Muscle of leg (tissue), 3 donors: ENCODE measurements at regions not wholly inside any gene's neighbourhood (a gene's known extent, or its start where the extent isn't known, plus 50 kb on each side); places are given as distances from the start of the nearest gene placed in this dataset.

Source experiments
- DNase-seq: peaks from one replicate; pipeline ENCODE4 v3.0.0; 2013
- H3K27ac ChIP-seq: one replicate; pipeline ENCODE4 v1.5.1; 2013; ENCODE audit warnings: mild to moderate bottlenecking, low read length, control low read depth
- H3K27me3 ChIP-seq: one replicate; pipeline ENCODE4 v1.6.1; 2013; ENCODE audit warnings: low read length; ENCODE audit not compliant: control insufficient read depth, insufficient read depth
- H3K36me3 ChIP-seq: one replicate; pipeline ENCODE4 v1.6.1; 2013; ENCODE audit warnings: low read length; ENCODE audit not compliant: control insufficient read depth, insufficient read depth
- H3K4me1 ChIP-seq: one replicate; pipeline ENCODE4 v1.6.1; 2013; ENCODE audit warnings: low read length; ENCODE audit not compliant: control insufficient read depth, insufficient read depth
- H3K4me3 ChIP-seq: one replicate; pipeline ENCODE4 v1.5.1; 2013; ENCODE audit warnings: low read length, control low read depth
- H3K9me3 ChIP-seq: replicated peaks from 2 replicates; pipeline ENCODE4 v1.6.1; 2013; ENCODE audit warnings: low read depth, low read length; ENCODE audit not compliant: control insufficient read depth
- WGBS: methylation state at CpG from one replicate; pipeline ENCODE4 v1.1.5; 2013; ENCODE audit warnings: missing lambda C conversion rate; ENCODE audit not compliant: insufficient coverage; 5-methylcytosine and 5-hydroxymethylcytosine counted together

DNA sequence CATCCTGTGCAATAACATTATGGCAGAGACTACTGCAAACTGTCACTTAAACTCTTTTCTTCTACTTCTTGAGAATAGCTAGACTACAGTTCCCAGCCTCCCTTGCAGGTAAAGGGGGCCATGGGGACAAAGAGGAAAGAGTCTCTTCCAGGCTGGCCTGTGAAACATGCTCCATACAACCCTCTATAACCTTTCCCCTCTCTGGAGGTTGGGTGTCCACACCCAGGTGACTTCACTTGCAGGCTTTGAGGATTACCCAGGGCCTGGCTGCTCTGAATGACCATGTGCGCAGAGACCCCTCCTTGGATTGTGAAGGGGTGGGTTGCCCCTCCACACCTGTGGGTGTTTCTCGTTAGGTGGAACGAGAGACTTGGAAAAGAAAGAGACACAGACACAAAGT lies 84.1 kb downstream of the SEC61G start:
- Histone ChIP-seq H3K4me3 (no peak overlapping the region), H3K36me3 (no peaks in the 10 kb centered on the region), H3K27me3 (no peaks in the 10 kb centered on the region), H3K4me1 (no peaks in the 10 kb centered on the region), H3K27ac (no peak overlapping the region), H3K9me3 (no peaks in the 10 kb centered on the region)
- WGBS = 83% methylated on average over 1 of the region's 3 CpGs
- no peak for DNase-seq

DNA sequence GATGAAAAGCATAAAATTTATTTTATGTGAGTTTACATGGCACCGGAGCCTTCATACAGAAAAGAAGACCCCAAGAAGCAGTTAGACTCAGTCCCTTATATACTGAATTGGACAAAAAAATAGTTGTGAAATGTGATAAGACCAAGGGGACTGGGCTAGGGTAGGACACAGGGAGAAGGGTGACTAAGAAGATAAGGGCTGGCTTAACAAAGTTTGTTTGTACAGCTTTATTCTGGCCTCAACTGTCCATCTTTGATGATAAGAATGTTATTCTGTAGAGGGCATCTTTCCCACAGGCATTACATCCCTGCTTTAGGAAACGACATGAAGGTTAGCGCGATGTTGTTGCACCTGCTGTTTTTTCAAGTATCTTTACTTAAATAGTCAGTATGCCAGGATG lies 86.5 kb downstream of the SEC61G start:
- H3K4me1 ChIP-seq = no peaks in the 10 kb centered on the region
- no peak overlapping the region for H3K27ac ChIP-seq
- H3K27me3 ChIP-seq = no peaks in the 10 kb centered on the region
- no peak overlapping the region for H3K4me3 ChIP-seq
- H3K36me3 ChIP-seq = no peaks in the 10 kb centered on the region
- H3K9me3 ChIP-seq = no peaks in the 10 kb centered on the region
- DNase-seq = no peak
- no CpG with 5 or more reads among the region's 4 CpGs for WGBS

DNA sequence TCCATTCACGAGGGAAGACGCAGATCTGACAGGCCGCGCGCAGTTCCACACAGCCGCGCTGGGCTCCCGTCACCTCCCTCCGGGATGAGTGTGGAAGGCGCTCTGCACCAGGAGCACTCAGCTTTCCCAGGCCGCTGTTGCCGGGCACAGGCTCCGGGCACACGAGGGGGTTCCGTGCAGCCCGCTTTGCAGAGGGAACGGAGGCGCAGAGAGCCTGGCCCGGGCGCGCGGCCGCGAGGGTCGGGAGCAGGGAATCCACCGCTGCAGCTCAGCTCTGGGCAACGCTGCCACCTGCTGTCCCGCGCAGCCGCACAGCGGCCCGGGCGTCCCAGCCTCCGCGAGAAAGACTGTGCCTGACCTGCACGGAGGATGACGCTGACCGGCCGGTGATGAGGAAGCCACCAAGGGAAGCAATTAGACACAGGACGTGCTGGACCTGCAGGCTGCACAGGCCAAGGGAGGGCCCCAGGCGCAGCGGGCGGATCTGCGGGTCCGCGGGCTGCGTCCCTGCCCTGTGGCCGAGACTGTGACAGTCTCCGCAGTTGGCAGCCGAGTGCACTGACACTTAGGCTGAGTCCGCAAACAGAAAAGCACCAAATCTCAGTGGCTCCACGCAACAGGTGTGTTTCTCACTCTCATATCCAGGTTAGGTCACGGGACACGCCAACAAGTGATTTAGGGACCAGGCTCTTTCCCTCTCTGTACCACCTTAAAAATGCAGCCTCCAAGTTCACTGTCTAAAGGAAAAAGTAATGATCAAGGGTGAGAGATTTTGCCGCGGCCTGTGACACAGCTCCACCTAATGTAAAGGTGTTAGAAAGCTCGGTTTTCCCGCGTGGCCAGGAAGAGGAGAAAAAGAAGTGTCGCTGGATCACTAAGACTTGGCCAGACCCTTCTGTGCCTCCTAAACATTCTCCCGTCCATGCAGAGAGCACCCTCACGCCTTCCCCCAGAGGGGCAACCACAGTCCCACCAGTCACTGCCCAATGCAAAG lies 94.5 kb downstream of the SEC61G start:
- Histone ChIP-seq H3K4me3 (peak overlapping the region; percentile 42), H3K27ac (no peak overlapping the region), H3K27me3 (peaks cover 27% of the 10 kb centered on the region), H3K9me3 (no peaks in the 10 kb centered on the region), H3K36me3 (no peaks in the 10 kb centered on the region), H3K4me1 (peaks cover 8% of the 10 kb centered on the region)
- DNase-seq = peak; percentile 59
- 2% methylated on average over 55 of the region's 62 CpGs for WGBS

DNA sequence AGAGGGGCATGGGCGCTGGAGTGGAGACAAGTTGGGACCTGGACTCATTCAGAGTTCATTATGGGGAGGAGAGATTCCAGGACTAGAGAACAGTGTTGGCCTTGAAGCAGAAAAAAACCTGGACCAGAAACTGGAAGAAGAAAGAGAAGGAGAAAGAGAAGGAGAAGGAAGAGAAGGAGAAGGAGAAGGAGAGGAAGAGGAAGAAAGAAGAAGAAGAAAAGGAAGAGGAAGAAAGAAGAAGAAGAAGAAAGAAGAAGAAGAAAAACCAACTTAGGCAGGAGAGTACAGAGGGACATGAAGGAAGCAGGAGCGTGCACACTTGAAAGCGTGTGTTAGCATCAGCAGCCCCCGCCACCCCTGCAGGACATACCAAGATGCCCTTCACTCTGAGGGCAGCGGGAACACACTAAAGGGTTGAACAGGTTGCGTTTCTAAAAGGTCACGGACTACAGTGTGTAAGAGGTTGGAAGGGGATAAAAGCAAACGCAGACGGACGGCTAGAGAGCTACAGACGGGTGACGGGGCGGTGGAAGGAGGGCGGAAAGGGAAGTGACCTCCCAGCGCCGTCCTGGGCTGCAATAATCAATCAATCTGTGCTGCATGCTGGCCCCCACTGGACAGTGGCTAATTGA lies 95.3 kb downstream of the SEC61G start:
- H3K4me1 ChIP-seq = peaks cover 8% of the 10 kb centered on the region
- H3K27ac ChIP-seq = no peak overlapping the region
- no peaks in the 10 kb centered on the region for H3K9me3 ChIP-seq
- H3K27me3 ChIP-seq = peaks cover 27% of the 10 kb centered on the region
- DNase-seq = no peak
- WGBS = 18% methylated on average over 15 of the region's 16 CpGs
- H3K36me3 ChIP-seq = no peaks in the 10 kb centered on the region
- H3K4me3 ChIP-seq = peak overlapping the region; percentile 42

DNA sequence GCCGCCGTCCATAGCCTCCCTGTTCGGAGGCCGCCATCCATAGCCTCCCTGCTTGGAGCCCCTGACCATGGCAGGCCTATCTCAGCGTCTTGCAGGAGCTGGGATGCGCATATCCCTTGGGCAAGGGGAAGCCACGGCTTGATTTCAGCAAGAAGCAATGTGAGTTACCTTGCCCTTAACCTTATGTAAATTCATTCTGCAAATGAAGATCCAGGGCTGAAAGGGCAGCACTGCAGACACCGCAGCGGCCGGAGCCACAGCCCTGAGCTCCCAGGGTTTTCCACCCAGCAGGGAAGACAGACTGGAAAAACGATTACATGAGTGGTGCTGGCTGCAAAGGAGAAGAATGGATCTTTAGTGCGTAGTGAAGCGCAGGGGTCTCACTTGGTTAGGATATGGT lies 95.8 kb downstream of the SEC61G start:
- Histone ChIP-seq H3K27ac (no peak overlapping the region), H3K27me3 (peaks cover 27% of the 10 kb centered on the region), H3K4me3 (no peak overlapping the region), H3K4me1 (peaks cover 8% of the 10 kb centered on the region), H3K9me3 (no peaks in the 10 kb centered on the region), H3K36me3 (no peaks in the 10 kb centered on the region)
- 67% methylated on average over 11 of the region's 13 CpGs for WGBS
- DNase-seq = no peak

DNA sequence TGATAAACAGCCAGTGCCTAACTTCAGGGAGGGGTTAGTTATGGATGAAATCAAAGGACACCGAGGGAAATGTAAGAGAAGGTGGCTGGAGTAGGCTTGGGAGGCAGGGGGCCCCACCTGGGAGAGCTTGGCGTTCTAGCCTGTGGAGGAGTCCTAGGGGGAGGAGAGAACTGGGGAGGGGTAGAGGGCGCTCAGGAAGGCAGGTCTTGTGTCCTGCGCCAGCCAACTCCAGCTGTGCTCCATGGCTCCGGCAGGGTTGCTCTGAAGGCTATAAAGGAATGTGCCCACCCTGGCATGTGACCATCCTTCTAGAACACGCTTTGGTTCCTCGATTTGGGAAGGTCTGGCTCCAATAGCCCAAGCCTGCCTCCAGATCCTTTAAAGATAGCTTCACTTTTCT lies 96.3 kb downstream of the SEC61G start:
- Histone ChIP-seq H3K27ac (no peak overlapping the region), H3K36me3 (no peaks in the 10 kb centered on the region), H3K27me3 (peaks cover 27% of the 10 kb centered on the region), H3K9me3 (no peaks in the 10 kb centered on the region), H3K4me1 (peaks cover 8% of the 10 kb centered on the region), H3K4me3 (no peak overlapping the region)
- 84% methylated on average over 6 of the region's 7 CpGs for WGBS
- DNase-seq = no peak

DNA sequence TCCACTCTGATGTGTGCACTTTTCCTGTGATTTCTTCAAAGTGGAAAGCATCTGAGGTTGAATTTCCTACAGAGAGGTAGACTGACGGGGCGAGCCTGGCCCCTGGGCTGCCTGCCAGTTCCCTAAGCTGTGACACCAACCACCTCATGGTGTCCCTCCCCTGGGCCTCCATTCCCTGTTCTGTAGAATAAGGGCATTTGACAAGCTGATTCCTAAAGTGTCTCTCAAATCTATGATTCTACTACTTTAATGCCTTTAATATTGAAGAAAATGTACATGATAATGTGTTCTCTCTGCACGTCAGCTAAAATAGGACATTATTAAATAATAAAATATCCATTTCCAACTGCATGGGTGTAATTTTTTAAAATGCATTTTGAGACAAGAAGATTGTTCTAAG lies 105.1 kb downstream of the SEC61G start:
- no CpG with 5 or more reads among the region's 3 CpGs for WGBS

DNA sequence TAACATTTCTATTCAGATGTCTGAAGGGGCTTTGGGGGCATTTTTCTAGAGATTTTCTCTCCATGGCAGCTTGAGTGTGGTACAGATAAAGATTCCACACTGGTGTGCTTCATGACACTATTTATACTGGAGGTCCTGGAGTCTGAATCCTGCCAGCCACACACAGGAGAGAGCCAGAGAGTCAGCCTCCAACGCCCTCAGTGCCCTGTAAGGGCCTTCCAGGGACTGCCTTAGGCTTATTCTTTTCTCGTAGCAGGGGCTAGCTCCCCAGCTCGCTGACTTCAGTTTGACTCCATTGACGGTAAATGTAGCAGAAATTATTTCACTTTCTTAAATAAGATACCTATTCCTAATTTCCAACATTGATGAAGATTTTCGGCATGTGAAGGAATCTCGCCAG lies 100.9 kb downstream of the VSTM2A start:
- Histone ChIP-seq H3K4me3 (no peak overlapping the region), H3K27ac (no peak overlapping the region), H3K36me3 (no peaks in the 10 kb centered on the region), H3K27me3 (no peaks in the 10 kb centered on the region), H3K9me3 (no peaks in the 10 kb centered on the region), H3K4me1 (no peaks in the 10 kb centered on the region)
- DNase-seq = no peak
- 40% methylated on average over 1 of the region's 6 CpGs for WGBS

More for the DNA sequence above, 105.1 kb downstream of the SEC61G start:
- Histone ChIP-seq H3K27me3 (no peaks in the 10 kb centered on the region), H3K4me3 (no peak overlapping the region), H3K27ac (no peak overlapping the region), H3K36me3 (no peaks in the 10 kb centered on the region), H3K9me3 (no peaks in the 10 kb centered on the region), H3K4me1 (no peaks in the 10 kb centered on the region)
- no peak for DNase-seq

DNA sequence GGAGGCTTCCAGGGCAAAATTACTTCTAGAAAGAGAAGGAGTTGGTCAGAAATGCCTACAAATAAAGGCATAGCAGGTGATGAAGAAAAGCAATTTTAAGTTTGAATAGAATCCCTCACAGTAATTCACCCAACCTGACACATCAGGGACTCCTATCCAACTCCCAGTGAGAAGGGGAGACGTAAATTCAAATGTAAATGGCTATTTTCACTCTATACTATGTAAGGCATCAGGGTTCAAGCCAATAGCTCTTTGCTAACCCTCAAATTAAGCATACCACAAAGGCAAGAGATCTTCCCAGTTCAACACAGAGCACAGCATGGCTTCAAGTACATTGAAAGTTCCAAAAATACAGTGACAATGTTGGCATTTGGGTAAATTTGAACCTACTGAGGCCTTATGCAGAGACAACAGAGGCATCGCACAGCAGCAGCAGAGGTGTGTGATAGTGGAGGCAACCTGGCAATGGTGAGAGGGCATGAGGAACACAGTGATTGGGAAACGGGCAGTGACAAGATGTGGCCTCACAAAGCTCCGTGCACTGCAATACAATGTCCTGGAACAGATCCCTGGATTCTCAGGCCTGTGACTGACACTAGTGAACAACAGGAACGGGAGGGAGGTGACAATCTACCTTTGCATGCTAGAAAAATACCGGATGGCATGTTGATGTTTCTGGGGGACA lies 95.7 kb downstream of the VSTM2A start:
- Histone ChIP-seq H3K4me1 (no peaks in the 10 kb centered on the region), H3K9me3 (no peaks in the 10 kb centered on the region), H3K36me3 (no peaks in the 10 kb centered on the region), H3K27ac (no peak overlapping the region), H3K4me3 (no peak overlapping the region), H3K27me3 (no peaks in the 10 kb centered on the region)
- no peak for DNase-seq
- WGBS = 74% methylated on average over 4 of the region's 6 CpGs

DNA sequence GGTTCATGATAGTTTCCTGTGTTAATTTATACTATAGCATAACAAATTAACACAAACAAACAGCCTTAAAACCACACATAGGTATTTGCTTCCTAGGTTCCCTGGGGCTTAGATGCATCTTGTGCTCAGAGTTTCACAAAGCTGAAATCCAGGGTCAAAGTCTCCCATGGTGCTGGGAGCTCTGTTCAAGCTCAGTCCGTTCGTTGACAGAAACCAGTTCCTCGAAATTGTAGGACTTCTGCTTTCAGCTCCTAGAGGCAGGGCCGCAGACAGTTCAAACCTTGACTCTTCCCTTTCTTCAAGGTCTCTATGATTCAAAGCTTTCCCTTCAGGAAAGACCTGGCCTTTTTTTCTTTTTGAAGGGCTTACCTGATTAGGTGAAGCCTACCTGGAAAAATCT lies 90.5 kb downstream of the VSTM2A start:
- no peaks in the 10 kb centered on the region for H3K4me1 ChIP-seq
- no peak for DNase-seq
- no peaks in the 10 kb centered on the region for H3K27me3 ChIP-seq
- no peaks in the 10 kb centered on the region for H3K36me3 ChIP-seq
- 41% methylated on average over 3 of the region's 4 CpGs for WGBS
- no peaks in the 10 kb centered on the region for H3K9me3 ChIP-seq
- H3K27ac ChIP-seq = no peak overlapping the region
- no peak overlapping the region for H3K4me3 ChIP-seq
